GM13977 (cell line): ENCODE measurements at regions not wholly inside any gene's neighbourhood (a gene's known extent, or its start where the extent isn't known, plus 50 kb on each side); places are given as distances from the start of the nearest gene placed in this dataset.

Experiments used
- DNase-seq: peaks from one replicate; pipeline ENCODE4 v3.0.0; 2012; ENCODE audit warnings: low spot score
- in situ Hi-C: fragments of 300-500 bp; cut with MboI; formaldehyde crosslinking; loops from one replicate; pipeline ENCODE4 v1.12.0; 2022; ENCODE audit warnings: low sequenced_read_pairs, low pct_unique_long_range_greater_than_20kb, mixed read lengths, inconsistent platforms; ENCODE audit not compliant: unreplicated experiment
- TF ChIP-seq, protein P1 (sequence below): IDR thresholded peaks from 2 replicates; pipeline ENCODE4 v1.5.1; 2012; ENCODE audit warnings: mild to moderate bottlenecking, control low read depth; ENCODE audit not compliant: insufficient read depth; ENCODE audit errors: extremely low read depth, missing control alignments

DNA sequence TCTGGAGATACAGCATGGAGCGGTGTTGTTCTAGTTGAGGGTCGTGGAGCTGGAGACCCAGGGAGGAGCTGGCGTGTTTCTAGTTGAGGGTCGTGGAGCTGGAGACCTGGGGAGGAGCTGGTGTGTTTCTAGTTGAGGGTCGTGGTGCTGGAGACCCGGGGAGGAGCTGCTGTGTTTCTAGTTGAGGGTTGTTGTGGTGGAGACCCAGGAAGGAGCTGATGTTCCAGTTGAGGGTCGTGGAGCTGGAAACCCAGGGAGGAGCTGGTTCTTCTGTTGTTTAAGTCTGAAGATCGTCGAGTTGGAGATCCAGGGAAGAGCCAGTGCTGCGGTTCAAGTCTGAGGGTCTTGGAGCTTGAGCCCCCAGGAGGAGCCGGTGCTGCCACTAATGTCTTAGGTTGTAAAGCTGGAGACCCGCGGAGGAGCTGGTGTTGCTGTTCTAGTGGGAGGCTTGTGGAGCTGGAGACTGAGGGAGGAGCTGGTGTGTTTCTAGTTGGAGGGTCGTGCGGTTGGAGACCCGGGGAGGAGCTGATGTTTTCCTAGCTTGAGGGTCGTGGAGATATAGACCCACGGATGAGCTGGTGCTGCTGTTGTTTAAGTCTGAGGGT is 155.3 kb downstream of the RTP5 start:
- TF ChIP-seq, protein P1, sequence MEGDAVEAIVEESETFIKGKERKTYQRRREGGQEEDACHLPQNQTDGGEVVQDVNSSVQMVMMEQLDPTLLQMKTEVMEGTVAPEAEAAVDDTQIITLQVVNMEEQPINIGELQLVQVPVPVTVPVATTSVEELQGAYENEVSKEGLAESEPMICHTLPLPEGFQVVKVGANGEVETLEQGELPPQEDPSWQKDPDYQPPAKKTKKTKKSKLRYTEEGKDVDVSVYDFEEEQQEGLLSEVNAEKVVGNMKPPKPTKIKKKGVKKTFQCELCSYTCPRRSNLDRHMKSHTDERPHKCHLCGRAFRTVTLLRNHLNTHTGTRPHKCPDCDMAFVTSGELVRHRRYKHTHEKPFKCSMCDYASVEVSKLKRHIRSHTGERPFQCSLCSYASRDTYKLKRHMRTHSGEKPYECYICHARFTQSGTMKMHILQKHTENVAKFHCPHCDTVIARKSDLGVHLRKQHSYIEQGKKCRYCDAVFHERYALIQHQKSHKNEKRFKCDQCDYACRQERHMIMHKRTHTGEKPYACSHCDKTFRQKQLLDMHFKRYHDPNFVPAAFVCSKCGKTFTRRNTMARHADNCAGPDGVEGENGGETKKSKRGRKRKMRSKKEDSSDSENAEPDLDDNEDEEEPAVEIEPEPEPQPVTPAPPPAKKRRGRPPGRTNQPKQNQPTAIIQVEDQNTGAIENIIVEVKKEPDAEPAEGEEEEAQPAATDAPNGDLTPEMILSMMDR, result no peak
- DNase-seq, result no peak
- in situ Hi-C loops, result no loop called here

DNA sequence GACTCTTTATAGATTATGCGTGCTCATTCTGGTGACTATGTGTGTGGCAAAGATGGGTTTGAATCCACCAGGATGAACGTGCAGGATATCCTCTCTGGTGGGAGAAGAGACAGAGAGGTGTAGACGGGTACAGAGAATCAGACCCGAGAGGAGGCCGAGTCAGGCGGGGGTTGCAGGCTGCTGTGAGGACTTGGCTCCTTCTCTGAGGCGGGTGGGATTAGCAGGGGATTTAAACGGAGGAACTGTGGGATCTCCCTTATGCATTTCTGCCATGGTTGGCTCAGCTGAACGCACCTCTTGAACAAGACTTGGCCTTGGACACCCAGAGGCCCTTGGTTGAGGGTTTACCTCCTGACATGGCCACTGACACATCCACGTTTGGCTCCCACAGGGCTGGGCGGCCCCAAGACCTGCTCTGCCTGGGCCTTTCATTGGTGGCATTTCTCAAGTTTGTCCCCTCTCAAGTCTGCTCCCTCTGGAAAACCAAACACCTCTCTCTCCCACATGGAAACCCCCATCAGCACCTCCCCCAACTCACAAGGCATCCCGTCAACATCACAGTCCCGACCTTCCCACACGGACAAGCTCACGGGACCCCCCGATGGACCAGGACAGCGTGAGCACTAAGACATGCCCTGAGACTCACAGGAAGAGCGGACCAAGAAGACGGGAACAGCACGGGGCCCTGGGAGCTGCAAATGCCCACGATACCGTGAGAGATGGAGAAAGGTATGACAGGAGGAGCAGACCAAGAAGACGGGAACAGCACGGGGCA is 158.3 kb downstream of the RTP5 start:
- in situ Hi-C loops, result no loop called here
- no peak for DNase-seq
- TF ChIP-seq, protein P1, result no peak

DNA sequence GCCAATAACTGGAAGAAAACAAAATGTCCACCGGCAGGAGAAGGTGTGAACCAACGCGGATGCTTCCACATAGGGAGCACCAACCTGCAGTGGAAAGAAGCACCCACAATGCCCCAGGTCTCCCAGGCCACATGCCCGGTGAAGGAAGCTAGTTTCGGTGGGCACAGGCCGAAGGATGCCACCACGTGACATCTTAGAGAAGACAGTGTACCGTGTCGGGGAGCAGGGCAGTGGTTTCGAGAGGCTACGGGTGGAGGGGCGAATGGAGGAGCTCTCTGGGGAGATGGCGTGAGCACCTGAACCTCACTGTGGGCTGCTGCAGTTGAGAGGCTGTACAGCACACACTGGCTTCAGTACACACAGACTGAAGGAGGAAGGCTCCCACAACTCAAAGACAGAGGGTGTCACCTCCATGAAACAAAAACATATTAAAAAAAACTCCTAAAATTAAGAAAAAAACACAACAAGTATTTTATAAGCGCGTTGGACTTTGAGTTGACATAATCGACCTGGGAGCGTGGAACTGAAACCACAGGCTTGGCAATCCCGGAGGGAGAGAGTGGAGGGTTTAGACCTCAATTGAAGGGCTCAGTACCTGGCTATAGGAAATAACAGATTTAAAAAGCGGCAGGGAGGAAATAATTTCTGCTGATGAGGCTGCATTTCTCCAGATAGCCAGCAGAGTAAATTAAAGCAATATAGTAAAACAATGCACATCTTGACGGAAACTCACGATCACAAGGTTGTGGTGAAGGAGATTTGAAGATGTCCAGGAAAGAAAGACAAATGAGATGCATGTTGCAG is 160.1 kb downstream of the RTP5 start:
- TF ChIP-seq, protein P1, result no peak
- no peak for DNase-seq
- in situ Hi-C loops, result no loop called here

DNA sequence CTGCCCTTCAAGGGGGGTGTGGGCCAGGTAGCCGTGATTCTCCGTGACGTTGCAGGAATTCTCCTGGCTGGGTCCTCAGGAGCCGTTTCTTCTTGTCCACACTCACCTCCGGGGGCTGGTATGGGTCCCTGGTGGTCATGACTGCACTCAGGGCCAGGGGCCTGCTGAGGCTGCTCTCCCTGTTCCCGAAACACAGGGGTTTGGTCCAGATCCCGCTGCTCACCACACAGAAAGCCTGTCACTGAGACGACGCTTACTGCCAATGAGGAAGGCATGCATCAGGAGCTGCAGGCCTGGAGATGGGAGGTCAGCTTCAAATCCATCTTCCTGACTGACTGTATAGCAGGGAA is 160.7 kb downstream of the RTP5 start:
- DNase-seq, result no peak
- in situ Hi-C loops, result no loop called here
- TF ChIP-seq, protein P1, result no peak

DNA sequence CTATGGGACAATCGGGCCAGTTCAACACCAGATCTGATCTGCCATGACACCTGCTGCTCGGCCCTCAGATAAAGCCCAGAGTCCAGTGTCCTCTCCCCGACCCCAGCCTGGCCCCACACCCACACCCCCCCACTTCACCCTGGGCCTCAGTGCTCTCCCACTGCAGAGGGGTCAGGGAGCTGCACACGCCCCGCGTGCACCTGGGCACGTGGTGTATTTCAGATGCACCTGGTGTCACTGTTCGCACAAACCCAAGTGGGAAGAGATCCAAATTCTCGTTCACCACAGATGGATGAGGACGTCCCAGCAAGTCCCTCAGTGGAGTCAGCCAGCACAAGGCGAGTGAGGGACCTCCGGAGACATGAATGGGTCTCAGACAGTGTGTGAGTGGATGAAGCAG is 161.3 kb downstream of the RTP5 start:
- TF ChIP-seq, protein P1, result no peak
- in situ Hi-C loops, result no loop called here
- no peak for DNase-seq

DNA sequence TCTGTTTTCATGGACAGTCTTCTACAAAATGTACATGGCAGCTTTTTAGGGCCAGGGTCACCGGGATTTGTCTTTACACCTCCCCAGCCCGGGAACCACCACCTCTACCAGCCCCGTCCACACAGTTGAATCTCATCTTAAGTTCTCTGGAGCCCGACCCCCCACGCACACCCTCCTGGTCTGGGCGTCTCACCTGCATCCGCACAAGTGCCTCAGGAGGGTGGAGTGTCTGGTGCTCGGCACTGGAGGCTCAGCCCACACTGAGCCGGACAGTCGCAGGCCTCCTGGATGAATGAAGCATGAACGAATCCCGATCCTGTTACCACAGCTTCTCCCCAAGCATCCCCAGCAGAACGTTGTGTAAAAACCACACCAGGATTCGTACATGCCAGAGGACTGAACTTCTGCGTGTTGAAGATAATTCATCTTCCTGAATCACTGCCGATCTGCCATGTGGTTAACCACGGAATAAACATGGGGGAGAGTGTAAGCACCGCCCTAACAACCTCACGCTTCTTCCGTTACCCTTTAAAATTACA is 162.0 kb downstream of the RTP5 start:
- in situ Hi-C loops, result no loop called here
- TF ChIP-seq, protein P1, result no peak
- no peak for DNase-seq
